ENCODE measurements at regions not wholly inside any gene's neighbourhood (a gene's known extent, or its start where the extent isn't known, plus 50 kb on each side); places are given as distances from the start of the nearest gene placed in this dataset.

GRCh38 chr1:4277598-4277997 is 376.8 kb upstream of the AJAP1 start:
- TF ChIP-seq RAD21 (IDR thresholded peaks at IDR 0.05; ENCODE audit: low read depth), result no peak
- TF ChIP-seq, protein P1, sequence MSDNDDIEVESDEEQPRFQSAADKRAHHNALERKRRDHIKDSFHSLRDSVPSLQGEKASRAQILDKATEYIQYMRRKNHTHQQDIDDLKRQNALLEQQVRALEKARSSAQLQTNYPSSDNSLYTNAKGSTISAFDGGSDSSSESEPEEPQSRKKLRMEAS (IDR thresholded peaks at IDR 0.05), result no peak
- no peak for TF ChIP-seq FOXM1 (IDR thresholded peaks at IDR 0.05; ENCODE audit: borderline replicate concordance, low read depth)
- TF ChIP-seq TAF1 (IDR thresholded peaks at IDR 0.05; ENCODE audit: low read depth), result no peak
- no peak for TF ChIP-seq ZBTB7A (IDR thresholded peaks at IDR 0.05; ENCODE audit: low read depth)
- no peak for TF ChIP-seq USF1 (IDR thresholded peaks at IDR 0.05)
- no peak for TF ChIP-seq CREB1 (IDR thresholded peaks at IDR 0.05; ENCODE audit: low read depth)
- TF ChIP-seq YY1 (IDR thresholded peaks at IDR 0.05; ENCODE audit: low read depth), result no peak
- TF ChIP-seq TEAD4 (IDR thresholded peaks at IDR 0.05), result no peak
- TF ChIP-seq, protein P2, sequence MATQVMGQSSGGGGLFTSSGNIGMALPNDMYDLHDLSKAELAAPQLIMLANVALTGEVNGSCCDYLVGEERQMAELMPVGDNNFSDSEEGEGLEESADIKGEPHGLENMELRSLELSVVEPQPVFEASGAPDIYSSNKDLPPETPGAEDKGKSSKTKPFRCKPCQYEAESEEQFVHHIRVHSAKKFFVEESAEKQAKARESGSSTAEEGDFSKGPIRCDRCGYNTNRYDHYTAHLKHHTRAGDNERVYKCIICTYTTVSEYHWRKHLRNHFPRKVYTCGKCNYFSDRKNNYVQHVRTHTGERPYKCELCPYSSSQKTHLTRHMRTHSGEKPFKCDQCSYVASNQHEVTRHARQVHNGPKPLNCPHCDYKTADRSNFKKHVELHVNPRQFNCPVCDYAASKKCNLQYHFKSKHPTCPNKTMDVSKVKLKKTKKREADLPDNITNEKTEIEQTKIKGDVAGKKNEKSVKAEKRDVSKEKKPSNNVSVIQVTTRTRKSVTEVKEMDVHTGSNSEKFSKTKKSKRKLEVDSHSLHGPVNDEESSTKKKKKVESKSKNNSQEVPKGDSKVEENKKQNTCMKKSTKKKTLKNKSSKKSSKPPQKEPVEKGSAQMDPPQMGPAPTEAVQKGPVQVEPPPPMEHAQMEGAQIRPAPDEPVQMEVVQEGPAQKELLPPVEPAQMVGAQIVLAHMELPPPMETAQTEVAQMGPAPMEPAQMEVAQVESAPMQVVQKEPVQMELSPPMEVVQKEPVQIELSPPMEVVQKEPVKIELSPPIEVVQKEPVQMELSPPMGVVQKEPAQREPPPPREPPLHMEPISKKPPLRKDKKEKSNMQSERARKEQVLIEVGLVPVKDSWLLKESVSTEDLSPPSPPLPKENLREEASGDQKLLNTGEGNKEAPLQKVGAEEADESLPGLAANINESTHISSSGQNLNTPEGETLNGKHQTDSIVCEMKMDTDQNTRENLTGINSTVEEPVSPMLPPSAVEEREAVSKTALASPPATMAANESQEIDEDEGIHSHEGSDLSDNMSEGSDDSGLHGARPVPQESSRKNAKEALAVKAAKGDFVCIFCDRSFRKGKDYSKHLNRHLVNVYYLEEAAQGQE (IDR thresholded peaks at IDR 0.05; ENCODE audit: low read depth), result no peak
- no peak for TF ChIP-seq CEBPB (IDR thresholded peaks at IDR 0.05)
- no peak for TF ChIP-seq EGR1 (IDR thresholded peaks at IDR 0.05)
- TF ChIP-seq EP300 (IDR thresholded peaks at IDR 0.05; ENCODE audit: borderline replicate concordance), result no peak
- TF ChIP-seq TCF12 (IDR thresholded peaks at IDR 0.05; ENCODE audit: low read depth), result no peak

Data from Ishikawa (cell line).